ENCODE measurements at regions not wholly inside any gene's neighbourhood (a gene's known extent, or its start where the extent isn't known, plus 50 kb on each side); places are given as distances from the start of the nearest gene placed in this dataset.

DNA sequence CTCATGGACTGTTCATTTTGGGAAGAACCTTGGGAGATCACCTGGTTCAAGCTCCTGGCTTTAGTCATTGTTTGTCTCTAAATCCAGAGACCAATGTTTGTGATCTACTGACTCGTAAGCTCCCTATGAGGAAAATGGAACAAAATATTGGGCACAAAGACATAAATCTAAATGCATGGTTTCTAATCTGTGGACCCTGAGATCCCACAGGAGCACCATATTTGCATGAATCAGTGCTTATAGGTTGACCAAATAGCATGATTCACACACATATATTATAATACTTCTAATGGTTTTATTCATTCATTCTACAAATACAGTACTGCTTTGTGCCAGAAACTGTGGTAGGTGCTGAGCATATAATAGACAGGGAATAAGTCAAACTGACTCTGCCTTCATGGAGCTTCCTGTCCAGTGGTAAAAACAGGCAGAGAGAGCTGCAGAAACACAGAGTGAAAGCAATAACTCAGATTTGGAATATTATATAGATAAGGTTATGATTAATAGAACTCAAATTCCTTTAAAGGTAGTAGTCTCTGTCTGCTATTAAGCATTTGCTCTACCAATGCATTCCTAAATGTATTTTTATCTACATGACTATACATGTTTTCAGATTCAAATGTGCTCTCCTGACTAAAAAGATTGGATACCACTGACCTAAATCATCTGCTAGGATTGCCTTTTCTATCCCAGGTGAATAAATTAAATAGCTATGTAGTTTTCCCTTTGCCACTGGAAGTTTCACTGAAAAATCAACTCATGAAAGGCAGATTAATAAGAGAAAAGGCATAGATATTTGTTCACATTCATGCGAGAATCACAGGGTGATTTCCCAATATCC lies 198.6 kb upstream of the CAMK1G start:
- TF ChIP-seq, protein P1, sequence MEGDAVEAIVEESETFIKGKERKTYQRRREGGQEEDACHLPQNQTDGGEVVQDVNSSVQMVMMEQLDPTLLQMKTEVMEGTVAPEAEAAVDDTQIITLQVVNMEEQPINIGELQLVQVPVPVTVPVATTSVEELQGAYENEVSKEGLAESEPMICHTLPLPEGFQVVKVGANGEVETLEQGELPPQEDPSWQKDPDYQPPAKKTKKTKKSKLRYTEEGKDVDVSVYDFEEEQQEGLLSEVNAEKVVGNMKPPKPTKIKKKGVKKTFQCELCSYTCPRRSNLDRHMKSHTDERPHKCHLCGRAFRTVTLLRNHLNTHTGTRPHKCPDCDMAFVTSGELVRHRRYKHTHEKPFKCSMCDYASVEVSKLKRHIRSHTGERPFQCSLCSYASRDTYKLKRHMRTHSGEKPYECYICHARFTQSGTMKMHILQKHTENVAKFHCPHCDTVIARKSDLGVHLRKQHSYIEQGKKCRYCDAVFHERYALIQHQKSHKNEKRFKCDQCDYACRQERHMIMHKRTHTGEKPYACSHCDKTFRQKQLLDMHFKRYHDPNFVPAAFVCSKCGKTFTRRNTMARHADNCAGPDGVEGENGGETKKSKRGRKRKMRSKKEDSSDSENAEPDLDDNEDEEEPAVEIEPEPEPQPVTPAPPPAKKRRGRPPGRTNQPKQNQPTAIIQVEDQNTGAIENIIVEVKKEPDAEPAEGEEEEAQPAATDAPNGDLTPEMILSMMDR (conservative IDR thresholded peaks at IDR 0.05 in 1 of 2, IDR thresholded peaks at IDR 0.05 in 1 of 2; ENCODE audit: extremely low read depth in 1 of 2, insufficient read depth in 1 of 2, low read depth in 1 of 2, low read length in 2 of 2), result no peak
- TF ChIP-seq EZH2 (IDR thresholded peaks at IDR 0.05; ENCODE audit: borderline replicate concordance, low read length), result no peak
